ENCODE measurements at regions not wholly inside any gene's neighbourhood (a gene's known extent, or its start where the extent isn't known, plus 50 kb on each side); places are given as distances from the start of the nearest gene placed in this dataset.

- TF ChIP-seq ZNF837 (tag by site-specific recombination; IDR thresholded peaks at IDR 0.05) (no peak), ZNF654 (tag by site-specific recombination; IDR thresholded peaks at IDR 0.05; ENCODE audit: low read depth) (no peak), ZNF623 (tag by site-specific recombination; IDR thresholded peaks at IDR 0.05) (no peak), SP2 (tag by site-specific recombination; IDR thresholded peaks at IDR 0.05) (no peak), ZNF670 (tag by site-specific recombination; IDR thresholded peaks at IDR 0.05; ENCODE audit: low read depth) (no peak), ZNF76 (tag by site-specific recombination; IDR thresholded peaks at IDR 0.05; ENCODE audit: borderline replicate concordance, low read depth) (no peak), KLF1 (tag by site-specific recombination; IDR thresholded peaks at IDR 0.05) (no peak), ZNF549 (tag by site-specific recombination; IDR thresholded peaks at IDR 0.05) (no peak), BCL11A (tag by site-specific recombination; IDR thresholded peaks at IDR 0.05; ENCODE audit: low read depth) (no peak), ZNF121 (tag by site-specific recombination; IDR thresholded peaks at IDR 0.05) (no peak), KLF8 (tag by site-specific recombination; IDR thresholded peaks at IDR 0.05) (no peak), GLI2 (tag by site-specific recombination; IDR thresholded peaks at IDR 0.05; ENCODE audit: borderline replicate concordance, low read depth) (no peak), ZNF560 (tag by site-specific recombination; IDR thresholded peaks at IDR 0.05; ENCODE audit: borderline replicate concordance) (no peak), ZNF677 (tag by site-specific recombination; IDR thresholded peaks at IDR 0.05) (no peak)
- TF ChIP-seq, protein P1, sequence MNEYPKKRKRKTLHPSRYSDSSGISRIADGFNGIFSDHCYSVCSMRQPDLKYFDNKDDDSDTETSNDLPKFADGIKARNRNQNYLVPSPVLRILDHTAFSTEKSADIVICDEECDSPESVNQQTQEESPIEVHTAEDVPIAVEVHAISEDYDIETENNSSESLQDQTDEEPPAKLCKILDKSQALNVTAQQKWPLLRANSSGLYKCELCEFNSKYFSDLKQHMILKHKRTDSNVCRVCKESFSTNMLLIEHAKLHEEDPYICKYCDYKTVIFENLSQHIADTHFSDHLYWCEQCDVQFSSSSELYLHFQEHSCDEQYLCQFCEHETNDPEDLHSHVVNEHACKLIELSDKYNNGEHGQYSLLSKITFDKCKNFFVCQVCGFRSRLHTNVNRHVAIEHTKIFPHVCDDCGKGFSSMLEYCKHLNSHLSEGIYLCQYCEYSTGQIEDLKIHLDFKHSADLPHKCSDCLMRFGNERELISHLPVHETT (tag by site-specific recombination; IDR thresholded peaks at IDR 0.05), result no peak
- TF ChIP-seq, protein P2, sequence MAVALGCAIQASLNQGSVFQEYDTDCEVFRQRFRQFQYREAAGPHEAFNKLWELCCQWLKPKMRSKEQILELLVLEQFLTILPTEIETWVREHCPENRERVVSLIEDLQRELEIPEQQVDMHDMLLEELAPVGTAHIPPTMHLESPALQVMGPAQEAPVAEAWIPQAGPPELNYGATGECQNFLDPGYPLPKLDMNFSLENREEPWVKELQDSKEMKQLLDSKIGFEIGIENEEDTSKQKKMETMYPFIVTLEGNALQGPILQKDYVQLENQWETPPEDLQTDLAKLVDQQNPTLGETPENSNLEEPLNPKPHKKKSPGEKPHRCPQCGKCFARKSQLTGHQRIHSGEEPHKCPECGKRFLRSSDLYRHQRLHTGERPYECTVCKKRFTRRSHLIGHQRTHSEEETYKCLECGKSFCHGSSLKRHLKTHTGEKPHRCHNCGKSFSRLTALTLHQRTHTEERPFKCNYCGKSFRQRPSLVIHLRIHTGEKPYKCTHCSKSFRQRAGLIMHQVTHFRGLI (tag by site-specific recombination; IDR thresholded peaks at IDR 0.05), result no peak
- TF ChIP-seq, protein P3, sequence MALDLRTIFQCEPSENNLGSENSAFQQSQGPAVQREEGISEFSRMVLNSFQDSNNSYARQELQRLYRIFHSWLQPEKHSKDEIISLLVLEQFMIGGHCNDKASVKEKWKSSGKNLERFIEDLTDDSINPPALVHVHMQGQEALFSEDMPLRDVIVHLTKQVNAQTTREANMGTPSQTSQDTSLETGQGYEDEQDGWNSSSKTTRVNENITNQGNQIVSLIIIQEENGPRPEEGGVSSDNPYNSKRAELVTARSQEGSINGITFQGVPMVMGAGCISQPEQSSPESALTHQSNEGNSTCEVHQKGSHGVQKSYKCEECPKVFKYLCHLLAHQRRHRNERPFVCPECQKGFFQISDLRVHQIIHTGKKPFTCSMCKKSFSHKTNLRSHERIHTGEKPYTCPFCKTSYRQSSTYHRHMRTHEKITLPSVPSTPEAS (tag by site-specific recombination; IDR thresholded peaks at IDR 0.05), result no peak
- H3K27ac ChIP-seq (ENCODE audit: extremely low read depth, low read depth, low read length), result no peak overlapping the region
- POLR2A ChIA-PET, result no interaction called here
- no peak overlapping the region for H3K4me3 ChIP-seq (ENCODE audit: low read depth, low read length)
- H3K36me3 ChIP-seq (ENCODE audit: control insufficient read depth in 2 of 2, insufficient read depth in 1 of 2, low read length in 2 of 2), result no peaks in the 10 kb centered on the region
- CTCF ChIA-PET, result no interaction called here
- no peaks in the 10 kb centered on the region for H3K9me3 ChIP-seq (ENCODE audit: control insufficient read depth, insufficient read depth, low read depth, low read length)
- H3K4me1 ChIP-seq (ENCODE audit: control insufficient read depth, insufficient read depth, low read length), result no peaks in the 10 kb centered on the region
These were observed 51.4 kb upstream of the MSX1 start for GRCh38 chr4:4808086-4808485.

DNA sequence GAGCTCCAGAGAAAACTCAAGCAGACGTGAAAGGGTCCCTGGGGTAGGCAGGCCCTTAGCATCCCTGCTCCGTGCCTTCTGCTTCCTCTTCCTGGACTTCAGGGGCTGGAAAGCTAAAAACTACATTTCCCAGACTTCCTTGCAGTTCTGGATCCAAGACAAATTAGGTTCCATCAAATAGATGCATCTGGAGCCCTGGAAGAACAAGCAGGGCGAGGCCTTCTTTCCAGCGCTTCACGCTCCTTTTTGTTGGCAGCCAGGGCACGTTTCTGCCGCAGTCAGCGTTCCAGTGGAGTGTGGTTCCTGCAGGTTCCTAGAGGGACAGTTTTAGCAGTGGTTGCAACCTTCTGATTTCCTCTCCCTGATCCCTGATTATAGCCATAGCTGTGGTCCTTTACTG, 53.6 kb upstream of the MSX1 start:
- no peaks in the 10 kb centered on the region for H3K4me1 ChIP-seq (ENCODE audit: control insufficient read depth, insufficient read depth, low read length)
- H3K4me3 ChIP-seq (ENCODE audit: low read depth, low read length), result no peak overlapping the region
- no peaks in the 10 kb centered on the region for H3K36me3 ChIP-seq (ENCODE audit: control insufficient read depth in 2 of 2, insufficient read depth in 1 of 2, low read length in 2 of 2)
- no peaks in the 10 kb centered on the region for H3K9me3 ChIP-seq (ENCODE audit: control insufficient read depth, insufficient read depth, low read depth, low read length)
- CTCF ChIA-PET, result no interaction called here
- TF ChIP-seq ZNF670 (tag by site-specific recombination; IDR thresholded peaks at IDR 0.05; ENCODE audit: low read depth), result no peak
- no peak overlapping the region for H3K27ac ChIP-seq (ENCODE audit: extremely low read depth, low read depth, low read length)
- POLR2A ChIA-PET, result no interaction called here

DNA sequence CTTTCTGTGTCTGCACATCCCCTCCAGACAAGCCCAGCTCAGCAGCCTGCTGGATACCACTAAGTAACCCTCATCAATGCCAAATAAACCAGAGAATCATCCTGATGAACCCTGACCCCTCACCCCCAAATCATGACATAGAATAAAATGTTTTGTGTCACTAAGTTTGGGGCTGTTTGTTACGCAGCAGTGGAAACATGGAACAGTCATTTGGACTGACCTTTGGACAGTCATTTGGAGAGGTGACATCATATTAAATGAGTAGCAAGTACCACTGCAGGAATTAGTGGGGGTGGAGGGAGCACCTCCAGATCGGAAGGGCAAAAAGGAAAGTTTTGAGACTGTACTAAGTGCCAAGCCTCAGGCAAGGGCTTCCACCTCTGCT, 55.6 kb upstream of the MSX1 start:
- no peak overlapping the region for H3K4me3 ChIP-seq (ENCODE audit: low read depth, low read length)
- H3K9me3 ChIP-seq (ENCODE audit: control insufficient read depth, insufficient read depth, low read depth, low read length), result no peaks in the 10 kb centered on the region
- no peak overlapping the region for H3K27ac ChIP-seq (ENCODE audit: extremely low read depth, low read depth, low read length)
- POLR2A ChIA-PET, result no interaction called here
- TF ChIP-seq RBAK (tag by site-specific recombination; IDR thresholded peaks at IDR 0.05), result 0 out of 2 replicates have a peak, but pooled peaks have one; percentile 31
- no peak for TF ChIP-seq ZNF37A (tag by site-specific recombination; IDR thresholded peaks at IDR 0.05)
- CTCF ChIA-PET, result no interaction called here
- no peaks in the 10 kb centered on the region for H3K36me3 ChIP-seq (ENCODE audit: control insufficient read depth in 2 of 2, insufficient read depth in 1 of 2, low read length in 2 of 2)
- no peaks in the 10 kb centered on the region for H3K4me1 ChIP-seq (ENCODE audit: control insufficient read depth, insufficient read depth, low read length)

Measured in HEK293 (cell line).